H9 (cell line): ENCODE measurements at regions not wholly inside any gene's neighbourhood (a gene's known extent, or its start where the extent isn't known, plus 50 kb on each side); places are given as distances from the start of the nearest gene placed in this dataset.

Source experiments
- DNase-seq: peaks from one replicate; pipeline ENCODE4 v3.0.0-alpha.2; 2017
- H2AFZ ChIP-seq: one replicate; pipeline ENCODE4 v1.6.1; 2013; ENCODE audit warnings: mild to moderate bottlenecking, low read length, control low read depth, moderate library complexity
- H2AK5ac ChIP-seq: 2 replicates; pipeline ENCODE4 v1.6.1; 2013; ENCODE audit warnings: low read length, control low read depth, mixed read lengths; ENCODE audit not compliant: insufficient read length
- H2BK120ac ChIP-seq: one replicate; pipeline ENCODE4 v1.6.1; 2013; ENCODE audit warnings: low read depth, mild to moderate bottlenecking, low read length, control low read depth, inconsistent platforms; ENCODE audit not compliant: poor library complexity, severe bottlenecking
- H2BK12ac ChIP-seq: 2 replicates; pipeline ENCODE4 v1.6.1; 2013; ENCODE audit warnings: low read length, control low read depth, mixed read lengths, low read depth; ENCODE audit not compliant: insufficient read length
- H2BK15ac ChIP-seq: 2 replicates; pipeline ENCODE4 v1.6.1; 2013; ENCODE audit warnings: low read depth, low read length, control low read depth
- H2BK20ac ChIP-seq: one replicate; pipeline ENCODE4 v1.6.1; 2013; ENCODE audit warnings: low read depth, mild to moderate bottlenecking, low read length, control low read depth, inconsistent platforms; ENCODE audit not compliant: poor library complexity, severe bottlenecking
- H2BK5ac ChIP-seq: 2 replicates; pipeline ENCODE4 v1.6.1; 2013; ENCODE audit warnings: low read length, control low read depth, mixed read lengths; ENCODE audit not compliant: insufficient read length
- H3K14ac ChIP-seq: 2 replicates; pipeline ENCODE4 v1.6.1; 2013; ENCODE audit warnings: low read length, control low read depth; ENCODE audit not compliant: insufficient read depth
- H3K18ac ChIP-seq: 2 replicates; pipeline ENCODE4 v1.6.1; 2013; ENCODE audit warnings: low read depth, mild to moderate bottlenecking, mixed read lengths, low read length, control low read depth; ENCODE audit not compliant: insufficient read length
- H3K23ac ChIP-seq: 2 replicates; pipeline ENCODE4 v1.6.1; 2013; ENCODE audit warnings: low read length, control low read depth, mixed read lengths, low read depth; ENCODE audit not compliant: insufficient read length
- H3K23me2 ChIP-seq: 2 replicates; pipeline ENCODE4 v1.6.1; 2013; ENCODE audit warnings: low read depth, mild to moderate bottlenecking, mixed read lengths, low read length, control low read depth; ENCODE audit not compliant: insufficient read length, poor library complexity, severe bottlenecking
- H3K27ac ChIP-seq: 2 replicates; pipeline ENCODE4 v1.5.1; 2013; ENCODE audit warnings: low read length, control low read depth, mixed read lengths, low read depth; ENCODE audit not compliant: insufficient read length
- H3K27me3 ChIP-seq: 2 replicates; pipeline ENCODE4 v1.6.1; 2013; ENCODE audit warnings: low read length, control low read depth, inconsistent platforms; ENCODE audit not compliant: insufficient read depth
- H3K4ac ChIP-seq: 2 replicates; pipeline ENCODE4 v1.6.1; 2013; ENCODE audit warnings: low read depth, mild to moderate bottlenecking, control low read depth, inconsistent platforms, low read length, moderate library complexity
- H3K4me1 ChIP-seq: 2 replicates; pipeline ENCODE4 v1.6.1; 2013; ENCODE audit warnings: low read length, control low read depth, inconsistent platforms; ENCODE audit not compliant: insufficient read depth
- H3K4me2 ChIP-seq: 2 replicates; pipeline ENCODE4 v1.6.1; 2013; ENCODE audit warnings: low read length, control low read depth, mixed read lengths; ENCODE audit not compliant: insufficient read length, insufficient read depth
- H3K56ac ChIP-seq: 2 replicates; pipeline ENCODE4 v1.6.1; 2013; ENCODE audit warnings: low read depth, mild to moderate bottlenecking, mixed read lengths, low read length, control low read depth; ENCODE audit not compliant: insufficient read length
- H3K79me1 ChIP-seq: 2 replicates; pipeline ENCODE4 v1.6.1; 2013; ENCODE audit warnings: low read depth, mild to moderate bottlenecking, moderate library complexity, low read length, control low read depth, inconsistent platforms; ENCODE audit not compliant: insufficient read depth, poor library complexity, severe bottlenecking
- H3K79me2 ChIP-seq: 2 replicates; pipeline ENCODE4 v1.6.1; 2013; ENCODE audit warnings: low read length, control low read depth, inconsistent platforms; ENCODE audit not compliant: insufficient read depth
- H3K9ac ChIP-seq: 2 replicates; pipeline ENCODE4 v1.6.1; 2013; ENCODE audit warnings: low read length, control low read depth, mixed read lengths; ENCODE audit not compliant: insufficient read length; ENCODE audit errors: extremely low read depth
- H3K9me3 ChIP-seq: one replicate; pipeline ENCODE4 v1.6.1; 2013; ENCODE audit warnings: low read depth, low read length, inconsistent platforms; ENCODE audit not compliant: control insufficient read depth
- H3T11ph ChIP-seq: one replicate; pipeline ENCODE4 v1.6.1; 2013; ENCODE audit warnings: mild to moderate bottlenecking, low read length, control low read depth, inconsistent platforms
- H4K20me1 ChIP-seq: one replicate; pipeline ENCODE4 v1.6.1; 2013; ENCODE audit not compliant: control insufficient read depth, insufficient read length, insufficient read depth
- H4K5ac ChIP-seq: 2 replicates; pipeline ENCODE4 v1.6.1; 2013; ENCODE audit warnings: low read depth, mild to moderate bottlenecking, mixed read lengths, low read length, control low read depth; ENCODE audit not compliant: insufficient read length
- H4K8ac ChIP-seq: replicated peaks from 2 replicates; pipeline ENCODE4 v1.6.1; 2013; ENCODE audit warnings: low read length, control low read depth, mixed read lengths, low read depth; ENCODE audit not compliant: insufficient read length
- H4K91ac ChIP-seq: 2 replicates; pipeline ENCODE4 v1.6.1; 2013; ENCODE audit warnings: low read depth, mild to moderate bottlenecking, moderate library complexity, mixed read lengths, low read length, control low read depth; ENCODE audit not compliant: insufficient read length
- H3K27ac Mint-ChIP-seq, 3 experiments: 2 replicates in 2 of 3; 3 replicates in 1 of 3; pipeline ENCODE4 v1.8.0; 2020 to 2021; ENCODE audit warnings: mixed read lengths in 3 of 3, mild to moderate bottlenecking in 1 of 3, moderate library complexity in 1 of 3
- H3K27me3 Mint-ChIP-seq: 2 replicates; pipeline ENCODE4 v1.8.0; 2021; ENCODE audit warnings: low read depth, mild to moderate bottlenecking, moderate library complexity, mixed read lengths
- H3K36me3 Mint-ChIP-seq, 3 experiments: 2 replicates in 2 of 3; 3 replicates in 1 of 3; pipeline ENCODE4 v1.8.0; 2020 to 2021; ENCODE audit warnings: low read depth in 3 of 3, mixed read lengths in 3 of 3; ENCODE audit not compliant: insufficient read depth in 1 of 3
- H3K4me1 Mint-ChIP-seq, 2 experiments: 2 replicates each; pipeline ENCODE4 v1.8.0; 2020; ENCODE audit warnings: mixed read lengths in 2 of 2
- H3K4me3 Mint-ChIP-seq, 2 experiments: 2 replicates in 1 of 2; 3 replicates in 1 of 2; pipeline ENCODE4 v1.8.0; 2020 to 2021; ENCODE audit warnings: mild to moderate bottlenecking in 2 of 2, mixed read lengths in 2 of 2, moderate library complexity in 1 of 2
- H3K9me3 Mint-ChIP-seq, 2 experiments: 2 replicates in 1 of 2; 3 replicates in 1 of 2; pipeline ENCODE4 v1.8.0; 2020; ENCODE audit warnings: mild to moderate bottlenecking in 2 of 2, mixed read lengths in 2 of 2, moderate library complexity in 1 of 2
- WGBS: extraction: QIAGEN DNeasy Blood & Tissue Kit; methylation state at CpG from one replicate; pipeline ENCODE4 v1.1.7; 2013; ENCODE audit warnings: missing lambda C conversion rate, low lambda C conversion rate, mixed read lengths; ENCODE audit not compliant: insufficient read length; ENCODE audit errors: extremely low coverage; 5-methylcytosine and 5-hydroxymethylcytosine counted together
- TF ChIP-seq, protein P1 (sequence below): fragments of 200-600 bp; sonication (generic); conservative IDR thresholded peaks from 3 replicates; pipeline ENCODE4 v1.8.0; 2021; ENCODE audit warnings: antibody characterized with exemption, mild to moderate bottlenecking

DNA sequence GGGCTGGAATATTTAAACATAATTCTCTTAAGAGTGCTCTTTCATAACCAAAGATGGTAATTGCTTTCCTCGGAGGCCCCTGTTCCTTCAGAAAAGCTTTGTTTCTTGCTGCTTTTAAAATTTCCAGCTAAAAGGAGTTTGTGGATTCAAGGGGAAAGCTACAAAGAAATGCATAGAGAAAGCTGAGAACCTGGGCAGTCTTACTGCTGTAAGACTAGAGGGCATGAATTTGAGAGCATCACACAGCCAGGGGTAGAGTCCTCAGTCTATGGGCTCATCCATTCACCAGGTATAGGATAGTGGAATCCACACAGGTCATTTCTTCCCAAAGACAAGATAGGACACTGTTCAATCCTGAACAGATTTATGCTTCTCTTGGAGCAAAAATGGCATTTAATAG, 186.3 kb upstream of the PLD5 start:
- Histone ChIP-seq H3K4me1 (no peaks in the 10 kb centered on the region; the same call in 1 of the 2 replicates), H3K9me3 (no peaks in the 10 kb centered on the region), H4K5ac (no peak overlapping the region), H3K9ac (no peak overlapping the region), H4K20me1 (no peaks in the 10 kb centered on the region), H2BK15ac (no peak overlapping the region), H2BK120ac (no peak overlapping the region), H3K14ac (no peak overlapping the region), H2AK5ac (no peak overlapping the region), H2BK20ac (no peak overlapping the region), H4K91ac (no peak overlapping the region), H3K18ac (no peak overlapping the region), H3K27me3 (peaks cover 3% of the 10 kb centered on the region; the same call in 1 of the 2 replicates), H3K27ac (no peak overlapping the region), H2BK5ac (no peak overlapping the region), H3T11ph (no peak overlapping the region), H3K4ac (no peak overlapping the region), H3K79me2 (no peaks in the 10 kb centered on the region), H4K8ac (no peak overlapping the region), H3K56ac (no peak overlapping the region), H2AFZ (no peak overlapping the region), H2BK12ac (no peak overlapping the region), H3K23ac (no peak overlapping the region), H3K23me2 (no peaks in the 10 kb centered on the region), H3K4me2 (no peak overlapping the region), H3K79me1 (no peaks in the 10 kb centered on the region)
- Mint-ChIP-seq H3K36me3 (peaks cover 0 to 4% (median 1%) of the 10 kb centered on the region in 3 experiments; a peak in 2 of 7 replicates), H3K27ac (no peak overlapping the region; a peak in 1 of 7 replicates), H3K27me3 (peaks cover 37% of the 10 kb centered on the region), H3K4me1 (peaks cover 21 to 31% of the 10 kb centered on the region in 2 experiments), H3K9me3 (peaks cover 0 to 4% of the 10 kb centered on the region in 2 experiments; a peak in 2 of 5 replicates), H3K4me3 (no peak overlapping the region)
- TF ChIP-seq, protein P1, sequence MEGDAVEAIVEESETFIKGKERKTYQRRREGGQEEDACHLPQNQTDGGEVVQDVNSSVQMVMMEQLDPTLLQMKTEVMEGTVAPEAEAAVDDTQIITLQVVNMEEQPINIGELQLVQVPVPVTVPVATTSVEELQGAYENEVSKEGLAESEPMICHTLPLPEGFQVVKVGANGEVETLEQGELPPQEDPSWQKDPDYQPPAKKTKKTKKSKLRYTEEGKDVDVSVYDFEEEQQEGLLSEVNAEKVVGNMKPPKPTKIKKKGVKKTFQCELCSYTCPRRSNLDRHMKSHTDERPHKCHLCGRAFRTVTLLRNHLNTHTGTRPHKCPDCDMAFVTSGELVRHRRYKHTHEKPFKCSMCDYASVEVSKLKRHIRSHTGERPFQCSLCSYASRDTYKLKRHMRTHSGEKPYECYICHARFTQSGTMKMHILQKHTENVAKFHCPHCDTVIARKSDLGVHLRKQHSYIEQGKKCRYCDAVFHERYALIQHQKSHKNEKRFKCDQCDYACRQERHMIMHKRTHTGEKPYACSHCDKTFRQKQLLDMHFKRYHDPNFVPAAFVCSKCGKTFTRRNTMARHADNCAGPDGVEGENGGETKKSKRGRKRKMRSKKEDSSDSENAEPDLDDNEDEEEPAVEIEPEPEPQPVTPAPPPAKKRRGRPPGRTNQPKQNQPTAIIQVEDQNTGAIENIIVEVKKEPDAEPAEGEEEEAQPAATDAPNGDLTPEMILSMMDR, result no peak
- WGBS, result no CpG with 5 or more reads among the region's 1 CpG
- no peak for DNase-seq
